ENCODE measurements at regions not wholly inside any gene's neighbourhood (a gene's known extent, or its start where the extent isn't known, plus 50 kb on each side); places are given as distances from the start of the nearest gene placed in this dataset.

GRCh38 chr1:2906085-2906484, 104.6 kb upstream of the TTC34 start:
- Histone ChIP-seq H2AFZ (replicated peaks; ENCODE audit: low read length, poor library complexity) (no peak overlapping the region), H4K91ac (ENCODE audit: insufficient read depth, low read depth, low read length) (no peak overlapping the region), H3K79me1 (ENCODE audit: low read depth in 1 of 2, low read length in 2 of 2) (no peaks in the 10 kb centered on the region), H4K5ac (ENCODE audit: low read depth, low read length) (no peak overlapping the region), H3K14ac (replicated peaks; ENCODE audit: low read depth, low read length) (no peak overlapping the region), H3K27ac (ENCODE audit: insufficient read depth, low read length) (no peak overlapping the region), H2AK9ac (replicated peaks; ENCODE audit: low read depth, low read length, poor library complexity) (no peak overlapping the region), H3K23ac (ENCODE audit: low read depth, low read length) (no peak overlapping the region), H3K9me3 (ENCODE audit: control insufficient read depth, insufficient read depth, low read length) (peaks cover 77% of the 10 kb centered on the region), H3K36me3 (ENCODE audit: control insufficient read depth, insufficient read depth, low read length) (no peaks in the 10 kb centered on the region), H2BK15ac (ENCODE audit: low read depth, low read length) (no peak overlapping the region), H3K4me3 (ENCODE audit: insufficient read depth, low read depth, low read length) (no peak overlapping the region), H2BK120ac (ENCODE audit: low read depth, low read length) (no peak overlapping the region), H2BK20ac (ENCODE audit: low read depth, low read length) (no peak overlapping the region), H2AK5ac (ENCODE audit: low read depth, low read length) (no peak overlapping the region), H3K4me1 (ENCODE audit: control insufficient read depth, insufficient read depth, low read length) (no peaks in the 10 kb centered on the region), H2BK5ac (ENCODE audit: low read depth, low read length, poor library complexity, severe bottlenecking) (no peak overlapping the region), H4K20me1 (ENCODE audit: insufficient read depth, low read length) (no peaks in the 10 kb centered on the region), H3K56ac (ENCODE audit: extremely low read depth, insufficient read depth, low read length) (no peak overlapping the region), H3K9ac (ENCODE audit: low read depth, low read length) (no peak overlapping the region), H4K8ac (ENCODE audit: low read depth in 2 of 2, low read length in 2 of 2) (no peak overlapping the region), H3K4ac (ENCODE audit: low read depth, low read length) (no peak overlapping the region), H3K9me1 (ENCODE audit: insufficient read depth, low read length) (no peaks in the 10 kb centered on the region), H3K27me3 (ENCODE audit: control insufficient read depth, insufficient read depth, low read length) (no peaks in the 10 kb centered on the region), H3K18ac (ENCODE audit: low read depth, low read length) (no peak overlapping the region), H3K4me2 (ENCODE audit: low read depth, low read length) (no peak overlapping the region)
- TF ChIP-seq RAD21 (IDR thresholded peaks at IDR 0.05; ENCODE audit: low read length) (no peak), POLR2A (IDR thresholded peaks at IDR 0.05; ENCODE audit: low read depth, low read length) (no peak), RFX5 (IDR thresholded peaks at IDR 0.05; ENCODE audit: low read depth, low read length) (no peak), NFE2L2 (IDR thresholded peaks at IDR 0.05; ENCODE audit: low read depth, low read length) (no peak), MAZ (IDR thresholded peaks at IDR 0.05; ENCODE audit: borderline replicate concordance, low read depth, low read length) (no peak), USF2 (IDR thresholded peaks at IDR 0.05; ENCODE audit: low read depth, low read length) (no peak), MAFK (IDR thresholded peaks at IDR 0.05; ENCODE audit: low read depth, low read length) (no peak), SMC3 (IDR thresholded peaks at IDR 0.05; ENCODE audit: low read depth, low read length) (no peak), BHLHE40 (IDR thresholded peaks at IDR 0.05; ENCODE audit: low read depth, low read length) (no peak), FOS (IDR thresholded peaks at IDR 0.05; ENCODE audit: low read depth, low read length) (no peak), CHD1 (IDR thresholded peaks at IDR 0.05; ENCODE audit: low read depth, low read length) (no peak), ELK1 (IDR thresholded peaks at IDR 0.05; ENCODE audit: borderline replicate concordance, low read depth, low read length) (no peak), MXI1 (IDR thresholded peaks at IDR 0.05; ENCODE audit: borderline replicate concordance, low read depth, low read length) (no peak), CEBPB (IDR thresholded peaks at IDR 0.05; ENCODE audit: low read depth, low read length) (no peak)
- dilution Hi-C loops (cut with HindIII; ENCODE audit: low sequenced_read_pairs, unreplicated experiment) = no loop called here
- CTCF ChIA-PET = no interaction called here
- WGBS, 2 experiments (ENCODE audit: extremely low coverage in 2 of 2, insufficient read length in 1 of 2) = 7% methylated on average over 11 of the region's 20 CpGs; no CpG with 5 or more reads in 1 of the 2 experiments
- POLR2A ChIA-PET (ENCODE audit: unreplicated experiment) = no interaction called here
- ATAC-seq (ENCODE audit: low read depth) (no peak), DNase-seq (no peak)
- in situ Hi-C loops (cut with MboI; ENCODE audit: low sequenced_read_pairs) = no loop called here
- no TSS peak for BruUV-seq (replicated peaks)
- intact Hi-C loops (cut with micrococcal nuclease) = no loop called here

Data from IMR-90 (cell line).